ENCODE measurements at regions not wholly inside any gene's neighbourhood (a gene's known extent, or its start where the extent isn't known, plus 50 kb on each side); places are given as distances from the start of the nearest gene placed in this dataset.

- TF ChIP-seq TSHZ2 (CRISPR knock-in tag; IDR thresholded peaks at IDR 0.05) (no peak), RARB (CRISPR knock-in tag; IDR thresholded peaks at IDR 0.05) (no peak), PPARA (CRISPR knock-in tag; IDR thresholded peaks at IDR 0.05; ENCODE audit: borderline replicate concordance) (no peak), BACH2 (CRISPR knock-in tag; IDR thresholded peaks at IDR 0.05; ENCODE audit: borderline replicate concordance) (no peak), ZNF70 (CRISPR knock-in tag; IDR thresholded peaks at IDR 0.05) (no peak)
Measured at GRCh38 chr3:70815817-70816216, 503.4 kb upstream of the MDFIC2 start.
